H1 (cell line): ENCODE measurements at regions not wholly inside any gene's neighbourhood (a gene's known extent, or its start where the extent isn't known, plus 50 kb on each side); places are given as distances from the start of the nearest gene placed in this dataset.

Experiments
- CTCF ChIA-PET: fragments of 300-600 bp; sonication (Branson Sonifier 250); formaldehyde crosslinking; loops from one replicate; lab custom pipeline; 2021; ENCODE audit not compliant: partially characterized antibody; lab: Charles Lee
- POLR2A ChIA-PET: fragments of 300-600 bp; sonication (Branson Sonifier 250); formaldehyde crosslinking; loops from one replicate; lab custom pipeline; 2021; ENCODE audit warnings: inconsistent platforms; ENCODE audit not compliant: partially characterized antibody; lab: Charles Lee
- DNase-seq, 2 experiments: peaks; one replicate each; pipeline versions ENCODE4 v3.0.0 to v3.0.0-alpha.2; 2010 to 2022; ENCODE audit warnings: low spot score in 2 of 2, low read depth in 1 of 2, mixed read lengths in 1 of 2
- FAIRE-seq: peaks from 2 replicates; lab custom pipeline; 2011; peaks lifted over from hg19 to GRCh38; lab: Jason Lieb, UNC
- H2AFZ ChIP-seq: 2 replicates; pipeline ENCODE4 v1.8.1; 2012; ENCODE audit warnings: low read length, inconsistent platforms
- H2AK5ac ChIP-seq: 2 replicates; pipeline ENCODE4 v1.6.1; 2013; ENCODE audit warnings: low read depth, low read length
- H2BK120ac ChIP-seq: replicated peaks from 2 replicates; pipeline ENCODE3; 2013; ENCODE audit warnings: low read depth, low read length, inconsistent platforms
- H2BK12ac ChIP-seq: 2 replicates; pipeline ENCODE4 v1.6.1; 2013; ENCODE audit warnings: low read depth, low read length
- H2BK15ac ChIP-seq: 2 replicates; pipeline ENCODE4 v1.6.1; 2013; ENCODE audit warnings: low read length
- H2BK20ac ChIP-seq: 2 replicates; pipeline ENCODE4 v1.6.1; 2013; ENCODE audit warnings: low read length
- H2BK5ac ChIP-seq: 2 replicates; pipeline ENCODE4 v1.6.1; 2013; ENCODE audit warnings: low read depth, low read length
- H3K14ac ChIP-seq: 2 replicates; pipeline ENCODE4 v1.6.1; 2013; ENCODE audit warnings: inconsistent platforms; ENCODE audit not compliant: insufficient read length
- H3K18ac ChIP-seq: 2 replicates; pipeline ENCODE4 v1.6.1; 2013; ENCODE audit warnings: low read length; ENCODE audit errors: extremely low read depth
- H3K23ac ChIP-seq: 2 replicates; pipeline ENCODE4 v1.6.1; 2013; ENCODE audit warnings: inconsistent platforms; ENCODE audit not compliant: insufficient read length
- H3K23me2 ChIP-seq: 2 replicates; pipeline ENCODE4 v1.6.1; 2013; ENCODE audit warnings: low read depth, low read length
- H3K27ac ChIP-seq: 2 replicates; pipeline ENCODE4 v1.6.1; 2011; ENCODE audit warnings: low read depth, low read length, inconsistent platforms
- H3K27me3 ChIP-seq, 4 experiments: replicated peaks in 1 of 4; 1 replicate in 1 of 4; 2 replicates in 3 of 4; pipeline versions ENCODE4 v1.6.1 to v1.8.1; 2011 to 2013; ENCODE audit warnings: low read length in 3 of 4, mild to moderate bottlenecking in 3 of 4, inconsistent platforms in 2 of 4, mixed read lengths in 2 of 4, moderate library complexity in 1 of 4; ENCODE audit not compliant: control insufficient read depth in 3 of 4, insufficient read depth in 3 of 4; ENCODE audit errors: extremely low read depth in 1 of 4
- H3K36me3 ChIP-seq, 4 experiments: 2 replicates each; pipeline versions ENCODE4 v1.6.1 to v1.8.1; 2011 to 2013; ENCODE audit warnings: mild to moderate bottlenecking in 4 of 4, low read length in 3 of 4, moderate library complexity in 2 of 4, control low read depth in 1 of 4, inconsistent platforms in 1 of 4; ENCODE audit not compliant: insufficient read depth in 4 of 4, control insufficient read depth in 2 of 4
- H3K4ac ChIP-seq: replicated peaks from 2 replicates; pipeline ENCODE3; 2013; ENCODE audit warnings: low read length, low read depth, mixed read lengths, inconsistent platforms; ENCODE audit not compliant: insufficient read length
- H3K4me1 ChIP-seq, 4 experiments: replicated peaks in 1 of 4; 1 replicate in 1 of 4; 2 replicates in 3 of 4; pipeline versions ENCODE4 v1.6.1 to v1.8.1; 2011 to 2013; ENCODE audit warnings: low read length in 3 of 4, inconsistent platforms in 2 of 4, mixed read lengths in 1 of 4; ENCODE audit not compliant: insufficient read depth in 4 of 4, control insufficient read depth in 3 of 4
- H3K4me2 ChIP-seq, 2 experiments: 2 replicates each; pipeline versions ENCODE4 v1.6.1 to v1.8.1; 2011 to 2013; ENCODE audit warnings: low read depth in 2 of 2, low read length in 2 of 2, control low read depth in 1 of 2, inconsistent platforms in 1 of 2, mild to moderate bottlenecking in 1 of 2; ENCODE audit not compliant: insufficient read depth in 1 of 2
- H3K4me3 ChIP-seq, 4 experiments: fragments of 200-600, 300-600 bp in 1 of 4; sonication (generic), shearing (Covaris generic), sonication (Bioruptor Twin) in 1 of 4; 2 replicates each; pipeline versions ENCODE4 v1.5.1 to v1.8.1; 2011 to 2016; ENCODE audit warnings: low read length in 4 of 4, low read depth in 3 of 4, control low read depth in 2 of 4, inconsistent platforms in 2 of 4, mild to moderate bottlenecking in 2 of 4, mixed read lengths in 1 of 4, moderate library complexity in 1 of 4; ENCODE audit not compliant: insufficient read depth in 2 of 4; ENCODE audit errors: extremely low read depth in 1 of 4
- H3K56ac ChIP-seq: replicated peaks from 2 replicates; pipeline ENCODE3; 2013; ENCODE audit warnings: low read depth, mild to moderate bottlenecking, mixed read lengths, low read length, inconsistent platforms; ENCODE audit not compliant: insufficient read length
- H3K79me1 ChIP-seq: 2 replicates; pipeline ENCODE4 v1.6.1; 2013; ENCODE audit warnings: low read depth, low read length, control low read depth
- H3K79me2 ChIP-seq, 2 experiments: 2 replicates each; pipeline versions ENCODE4 v1.6.1 to v1.8.1; 2012 to 2013; ENCODE audit warnings: low read length in 2 of 2, mild to moderate bottlenecking in 2 of 2, inconsistent platforms in 1 of 2; ENCODE audit not compliant: insufficient read depth in 2 of 2, control insufficient read depth in 1 of 2
- H3K9ac ChIP-seq, 4 experiments: replicated peaks in 1 of 4; 1 replicate in 1 of 4; 2 replicates in 3 of 4; pipeline versions ENCODE4 v1.6.1 to v1.8.1; 2011 to 2013; ENCODE audit warnings: low read depth in 3 of 4, low read length in 3 of 4, control low read depth in 2 of 4, mild to moderate bottlenecking in 2 of 4, moderate library complexity in 2 of 4, inconsistent platforms in 1 of 4; ENCODE audit errors: extremely low read depth in 1 of 4
- H3K9me3 ChIP-seq, 2 experiments: 2 replicates each; pipeline versions ENCODE4 v1.6.1 to v1.8.1; 2012 to 2013; ENCODE audit warnings: mild to moderate bottlenecking in 2 of 2, moderate library complexity in 2 of 2, control low read depth in 1 of 2, inconsistent platforms in 1 of 2, low read depth in 1 of 2, low read length in 1 of 2, mixed read lengths in 1 of 2; ENCODE audit not compliant: insufficient read depth in 2 of 2
- H4K20me1 ChIP-seq, 2 experiments: replicated peaks in 1 of 2; 2 replicates each; pipeline versions ENCODE3 to v1.8.1; 2011 to 2013; ENCODE audit warnings: inconsistent platforms in 2 of 2, low read length in 2 of 2, mild to moderate bottlenecking in 1 of 2; ENCODE audit not compliant: insufficient read depth in 2 of 2, control insufficient read depth in 1 of 2
- H4K5ac ChIP-seq: 2 replicates; pipeline ENCODE4 v1.6.1; 2013; ENCODE audit warnings: low read length, low read depth, mixed read lengths, inconsistent platforms; ENCODE audit not compliant: insufficient read length
- H4K8ac ChIP-seq: 2 replicates; pipeline ENCODE4 v1.8.0; 2013; ENCODE audit warnings: mild to moderate bottlenecking, moderate library complexity, low read length, inconsistent platforms; ENCODE audit not compliant: insufficient read depth; ENCODE audit errors: extremely low read depth
- H4K91ac ChIP-seq: replicated peaks from 2 replicates; pipeline ENCODE3; 2013; ENCODE audit warnings: low read length, mixed read lengths, inconsistent platforms; ENCODE audit not compliant: insufficient read length
- JUN ChIP-seq: IDR thresholded peaks from 2 replicates; pipeline ENCODE4 v1.6.1; 2011; ENCODE audit warnings: low read depth, mild to moderate bottlenecking, improper control_type of control experiment, low read length
- SIN3A ChIP-seq, 2 experiments: IDR thresholded peaks in 1 of 2; conservative IDR thresholded peaks in 1 of 2; 2 replicates each; pipeline ENCODE4 v1.6.1; 2011 to 2012; ENCODE audit warnings: low read length in 2 of 2, improper control_type of control experiment in 1 of 2, low read depth in 1 of 2, mild to moderate bottlenecking in 1 of 2
- SIRT6 ChIP-seq: IDR thresholded peaks from one replicate; pipeline ENCODE4 v1.7.1; 2012; ENCODE audit warnings: low read length, inconsistent platforms
- TEAD4 ChIP-seq: IDR thresholded peaks from 2 replicates; pipeline ENCODE4 v1.6.1; 2012; ENCODE audit warnings: low read depth, low read length, inconsistent platforms, mixed read lengths
- WGBS, 2 experiments: shearing (Covaris generic) in 1 of 2; methylation state at CpG; one replicate each; pipeline versions ENCODE4 v1.1.6 to v1.1.7; 2013 to 2015; ENCODE audit warnings: low lambda C conversion rate in 2 of 2, mixed read lengths in 2 of 2, inconsistent platforms in 1 of 2, low coverage in 1 of 2, missing lambda C conversion rate in 1 of 2; ENCODE audit not compliant: insufficient replicate concordance in 2 of 2, insufficient coverage in 1 of 2, insufficient read length in 1 of 2; ENCODE audit errors: extremely low coverage in 1 of 2, missing lambda C conversion rate in 1 of 2; 5-methylcytosine and 5-hydroxymethylcytosine counted together
- TF ChIP-seq, protein P1 (sequence below): IDR thresholded peaks from 2 replicates; pipeline ENCODE4 v1.6.1; 2012; ENCODE audit warnings: low read length, inconsistent platforms

DNA sequence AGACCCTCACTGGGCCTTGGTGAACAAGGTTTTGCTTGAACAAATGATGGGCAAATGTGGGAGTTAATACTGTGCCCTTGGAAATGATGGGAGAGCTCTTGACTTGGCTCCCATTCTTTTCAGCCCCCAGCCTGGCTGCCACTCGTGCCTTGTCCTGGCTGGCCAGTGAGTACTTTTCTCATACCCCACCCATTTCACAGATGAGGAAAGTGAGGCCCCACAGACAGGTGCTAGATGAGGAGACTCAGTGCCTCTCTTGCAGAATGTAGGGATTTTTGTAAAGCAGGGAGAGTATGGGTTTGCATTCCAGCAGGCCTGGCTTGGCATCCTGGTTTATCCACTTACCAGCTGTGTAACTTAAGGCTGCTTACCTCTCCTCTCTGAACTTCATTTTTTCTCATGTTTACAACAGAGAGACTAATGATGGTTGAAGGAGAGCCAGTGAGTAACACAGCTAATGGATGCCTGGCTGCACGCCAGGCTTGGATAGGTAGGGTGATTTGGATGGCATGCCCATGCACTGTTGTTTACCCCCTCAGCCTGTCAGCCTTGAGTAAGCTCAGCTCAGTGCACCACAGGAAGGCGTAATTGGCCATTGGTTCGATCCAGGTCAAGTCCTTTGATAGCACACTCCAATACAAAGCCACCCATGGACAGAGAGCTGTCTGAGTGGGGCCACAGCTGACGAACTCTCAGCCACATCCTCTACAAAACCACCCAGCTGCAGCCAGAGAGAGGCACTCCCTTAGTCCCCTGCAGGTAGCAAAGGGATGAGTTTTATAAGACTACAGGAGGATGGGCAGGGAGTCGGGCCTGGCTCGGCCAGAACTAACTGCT is 436.8 kb downstream of the RPS24 start:
- Histone ChIP-seq H2AFZ (no peak overlapping the region), H3K18ac (no peak overlapping the region), H3K79me1 (no peaks in the 10 kb centered on the region), H3K9ac (no peak overlapping the region), H3K4me3 (no peak overlapping the region), H3K23me2 (no peaks in the 10 kb centered on the region; the same call in 1 of the 2 replicates), H4K20me1 (no peaks in the 10 kb centered on the region), H3K56ac (no peak overlapping the region), H3K23ac (no peak overlapping the region), H4K5ac (no peak overlapping the region), H3K14ac (no peak overlapping the region), H3K4me1 (peaks cover 1 to 12% (median 6%) of the 10 kb centered on the region in 4 experiments; a peak in 5 of 7 replicates), H3K4ac (no peak overlapping the region), H3K36me3 (no peaks in the 10 kb centered on the region), H2AK5ac (no peak overlapping the region), H2BK15ac (0 out of 2 replicates have a peak overlapping the region, but pooled peaks have one; percentile 49), H2BK120ac (no peak overlapping the region), H3K4me2 (no peak overlapping the region), H2BK5ac (no peak overlapping the region), H3K79me2 (no peaks in the 10 kb centered on the region), H2BK12ac (no peak overlapping the region), H4K8ac (no peak overlapping the region), H2BK20ac (no peak overlapping the region), H4K91ac (no peak overlapping the region), H3K27me3 (no peaks in the 10 kb centered on the region), H3K9me3 (peaks cover 0 to 2% of the 10 kb centered on the region in 2 experiments; a peak in 1 of 4 replicates), H3K27ac (no peak overlapping the region)
- POLR2A ChIA-PET: no interaction called here
- TF ChIP-seq, protein P1, sequence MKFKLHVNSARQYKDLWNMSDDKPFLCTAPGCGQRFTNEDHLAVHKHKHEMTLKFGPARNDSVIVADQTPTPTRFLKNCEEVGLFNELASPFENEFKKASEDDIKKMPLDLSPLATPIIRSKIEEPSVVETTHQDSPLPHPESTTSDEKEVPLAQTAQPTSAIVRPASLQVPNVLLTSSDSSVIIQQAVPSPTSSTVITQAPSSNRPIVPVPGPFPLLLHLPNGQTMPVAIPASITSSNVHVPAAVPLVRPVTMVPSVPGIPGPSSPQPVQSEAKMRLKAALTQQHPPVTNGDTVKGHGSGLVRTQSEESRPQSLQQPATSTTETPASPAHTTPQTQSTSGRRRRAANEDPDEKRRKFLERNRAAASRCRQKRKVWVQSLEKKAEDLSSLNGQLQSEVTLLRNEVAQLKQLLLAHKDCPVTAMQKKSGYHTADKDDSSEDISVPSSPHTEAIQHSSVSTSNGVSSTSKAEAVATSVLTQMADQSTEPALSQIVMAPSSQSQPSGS: no peak
- TF ChIP-seq TEAD4: no peak
- no peak for TF ChIP-seq JUN
- no peak for TF ChIP-seq SIN3A (conservative IDR thresholded peaks at IDR 0.05 in 1 of 2, IDR thresholded peaks at IDR 0.05 in 1 of 2; ENCODE audit: low read depth in 1 of 2, low read length in 2 of 2)
- TF ChIP-seq SIRT6: no peak
- CTCF ChIA-PET: interaction anchor here (0.6 to 1.3 kb wide), 3 partner anchors 9 to 819 kb away, joined by 3 read pairs; no protein-coding TSS in a partner anchor
- FAIRE-seq: no peak
- 92% methylated on average over 7 of the region's 7 CpGs; no CpG with 5 or more reads in 1 of the 2 experiments for WGBS, 2 experiments
- no peak for DNase-seq
